Limb (tissue), 2 donors: ENCODE measurements at regions not wholly inside any gene's neighbourhood (a gene's known extent, or its start where the extent isn't known, plus 50 kb on each side); places are given as distances from the start of the nearest gene placed in this dataset.

ENCODE experiments used
- DNase-seq, 2 donors: peaks; one replicate each; pipeline ENCODE4 v3.0.0-alpha.2; 2016; ENCODE audit errors: extremely low spot score in 2 of 2

DNA sequence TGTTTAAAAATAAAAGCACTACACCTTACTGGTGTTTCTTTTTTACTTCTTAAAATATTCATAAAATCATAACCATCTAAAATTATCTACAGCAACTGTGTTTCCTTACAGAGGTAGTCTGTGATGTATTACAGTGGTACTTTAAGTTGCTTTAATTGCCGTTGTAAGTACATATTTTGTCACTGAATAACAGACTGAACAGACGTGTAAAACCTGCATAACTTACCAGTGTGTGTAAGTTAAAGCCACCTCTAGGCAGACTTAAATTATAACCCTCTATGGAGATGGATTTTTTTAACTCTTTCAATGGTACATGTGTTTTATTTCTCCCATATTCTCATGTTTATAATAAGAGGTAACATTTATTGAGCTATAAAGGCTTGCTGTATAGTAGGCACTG is 166.8 kb downstream of the NR4A2 start:
- DNase-seq = no peak

GRCh38 chr2:156164091-156164720 is 168.3 kb downstream of the NR4A2 start:
- no peak for DNase-seq

DNA sequence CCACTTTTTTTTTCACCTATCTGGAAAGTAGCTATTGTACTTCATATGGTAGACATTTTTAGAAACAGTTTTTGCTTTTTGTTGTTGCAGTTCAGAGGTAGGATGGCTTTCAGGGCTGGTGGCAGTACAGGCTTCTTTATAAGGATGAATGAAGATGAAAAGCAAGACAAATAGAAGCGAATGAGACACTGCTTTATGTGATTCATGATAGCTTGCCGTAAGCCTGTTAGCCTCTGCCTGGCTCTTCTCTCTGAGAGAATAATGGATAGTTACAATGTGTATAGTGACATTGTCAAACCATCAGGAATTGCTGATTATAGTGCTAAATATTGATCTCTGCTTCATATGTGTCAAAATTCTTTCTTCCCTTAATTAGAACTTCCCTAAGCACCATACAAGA is 173.7 kb downstream of the NR4A2 start:
- DNase-seq = no peak

- DNase-seq = no peak
Observed at GRCh38 chr2:156157670-156158069, 174.9 kb downstream of the NR4A2 start.

DNA sequence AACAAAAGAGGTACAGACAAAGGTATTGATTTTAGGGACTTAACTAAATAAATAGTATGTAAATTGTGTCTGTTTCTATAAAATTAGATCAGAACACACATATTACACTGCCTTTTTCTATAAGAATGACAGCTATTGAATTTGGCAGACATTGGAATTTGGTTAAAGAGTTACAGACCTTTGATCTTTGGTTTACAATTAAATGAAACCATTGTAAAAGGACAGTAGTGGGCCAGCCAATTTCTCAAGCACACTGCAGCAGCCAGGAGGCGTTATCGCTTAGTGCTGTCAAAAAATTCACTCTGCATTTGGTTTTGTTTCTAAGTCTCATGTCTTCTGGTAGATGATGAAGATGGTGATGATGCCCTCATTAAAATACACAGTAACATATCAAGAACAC is 175.9 kb downstream of the NR4A2 start:
- DNase-seq = no peak

DNA sequence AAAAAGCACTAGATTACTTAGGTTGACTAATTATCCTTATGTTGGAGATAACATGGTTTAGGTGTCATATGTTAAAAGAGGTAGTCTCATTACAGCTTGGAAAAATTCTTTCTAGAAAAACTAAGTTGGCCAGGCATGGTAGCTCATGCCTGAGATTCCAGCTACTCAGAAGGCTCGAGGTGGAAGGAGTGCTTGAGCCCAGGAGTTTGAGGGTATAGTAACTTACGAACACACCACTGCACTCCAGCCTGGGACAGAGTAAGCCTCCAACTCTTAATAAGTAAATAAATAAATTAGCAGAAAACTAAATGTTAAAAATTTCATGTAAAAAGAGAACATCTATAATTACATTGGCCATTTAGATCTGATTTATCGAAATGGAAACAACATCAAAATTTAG is 177.2 kb downstream of the NR4A2 start:
- DNase-seq = no peak

DNA sequence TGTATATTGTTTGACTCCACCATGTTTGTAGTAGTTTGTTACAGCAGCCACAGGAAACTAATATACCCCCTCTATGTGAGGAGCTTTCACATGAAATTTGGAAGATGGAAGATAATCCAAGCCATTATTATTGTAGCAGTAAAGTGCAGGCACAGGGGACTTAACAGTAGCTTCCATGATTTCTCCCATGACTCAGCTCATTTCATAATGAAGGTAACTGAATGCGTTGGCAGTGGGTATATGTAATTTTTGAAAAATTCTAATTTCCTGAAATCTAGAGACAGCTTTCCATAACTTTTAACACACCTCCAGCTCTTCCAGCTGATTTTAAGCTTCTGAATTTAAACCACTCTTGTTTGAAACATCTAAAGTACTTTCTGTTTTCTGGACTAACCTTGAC is 181.2 kb downstream of the NR4A2 start:
- DNase-seq = no peak

DNA sequence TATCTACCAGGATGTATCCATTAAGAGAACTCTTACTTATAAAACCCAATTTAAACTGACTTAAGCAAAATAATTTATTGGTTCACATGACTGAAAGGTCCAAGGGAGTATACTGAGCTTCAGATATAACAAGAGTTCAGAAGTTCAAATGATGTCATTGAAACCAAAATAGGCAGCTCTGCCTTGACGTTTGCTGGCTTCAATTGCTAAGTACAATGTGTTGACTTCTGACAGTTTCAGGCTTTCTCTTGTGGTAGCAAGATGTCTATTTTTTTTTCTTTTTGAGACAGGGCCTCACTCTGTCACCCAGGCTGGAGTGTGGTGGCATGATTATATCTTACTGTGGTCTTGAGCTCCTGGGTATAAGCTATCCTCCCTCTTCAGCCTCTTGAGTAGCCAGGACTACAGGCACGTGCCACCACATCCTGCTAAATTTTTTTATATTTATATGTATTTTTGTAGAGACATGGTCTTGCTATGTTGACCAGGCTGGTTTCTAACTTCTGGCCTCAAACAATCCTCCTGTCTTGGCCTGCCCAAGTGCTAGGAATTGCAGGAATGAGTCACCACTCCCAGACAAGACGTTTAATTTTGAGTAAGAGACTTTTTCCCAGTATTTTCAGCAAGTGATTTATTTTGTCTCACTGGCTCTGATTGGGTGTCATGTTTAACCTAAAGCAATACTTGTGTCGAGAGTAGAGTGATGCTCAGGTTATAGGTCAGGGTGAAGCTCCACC is 184.8 kb downstream of the NR4A2 start:
- DNase-seq = peak in 1 of 2 donors; percentile 36

- peak in 1 of 2 donors; percentile 24 for DNase-seq
Observed at GRCh38 chr2:156145976-156146375, 186.5 kb downstream of the NR4A2 start.

- no peak for DNase-seq
Observed at GRCh38 chr2:156145469-156145868, 187.1 kb downstream of the NR4A2 start.

DNA sequence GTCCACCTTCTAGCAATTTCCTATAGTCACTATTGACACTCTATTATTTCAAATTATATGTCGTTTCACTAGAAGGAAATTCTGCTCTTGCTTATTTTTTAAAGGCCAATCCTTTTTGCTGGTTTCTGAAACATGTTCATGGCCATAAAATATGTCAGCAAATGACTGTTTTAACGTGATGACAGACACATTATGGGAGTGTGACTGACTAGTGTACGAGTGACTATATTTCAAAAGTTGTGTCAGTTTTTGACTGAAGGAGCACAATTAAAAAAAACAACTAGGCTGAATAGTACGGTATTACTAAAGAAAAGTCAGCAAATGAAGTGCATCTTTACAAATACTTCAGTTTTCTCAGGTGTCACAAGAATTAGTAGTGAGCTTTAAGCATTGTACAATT is 196.0 kb downstream of the NR4A2 start:
- DNase-seq = no peak

- no peak for DNase-seq
Observed at GRCh38 chr2:156134887-156135286, 197.6 kb downstream of the NR4A2 start.

DNA sequence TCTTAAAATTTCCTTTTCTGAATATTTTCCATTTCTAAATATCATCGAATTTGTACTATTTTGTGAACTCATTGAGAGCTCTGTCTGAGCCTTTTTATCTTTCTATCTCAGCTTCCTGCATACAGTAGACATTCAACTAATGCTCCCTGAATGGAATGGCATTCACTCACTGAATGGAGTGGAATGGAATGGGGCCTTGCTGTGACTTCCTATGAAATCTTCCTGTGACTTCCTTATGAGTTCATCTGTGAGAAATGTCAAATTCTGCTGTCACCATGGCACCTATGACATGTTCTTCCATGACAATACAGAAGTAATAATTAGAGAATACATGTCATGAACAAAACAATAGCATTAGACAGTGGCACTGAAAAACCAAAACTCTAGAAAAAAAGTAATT is 199.6 kb downstream of the NR4A2 start:
- no peak for DNase-seq

DNA sequence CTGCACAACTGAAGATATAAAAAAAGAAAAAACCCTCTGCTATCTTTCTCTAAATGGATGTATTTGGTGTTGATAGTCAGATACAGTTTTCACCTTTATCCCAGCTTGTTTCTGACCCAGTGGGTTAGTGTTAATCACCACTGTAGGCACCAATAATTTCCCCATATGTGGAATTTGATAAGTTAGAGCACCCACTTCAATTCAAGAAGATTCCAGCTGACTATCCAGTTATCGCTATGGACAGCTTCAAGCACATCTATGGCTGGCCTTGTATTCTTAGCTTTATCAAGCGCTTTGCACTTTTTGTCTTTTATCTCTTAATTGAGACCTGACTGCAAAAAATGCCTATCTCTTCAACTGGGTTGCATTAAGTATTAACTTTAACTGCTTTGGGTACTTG is 200.4 kb downstream of the NR4A2 start:
- DNase-seq = no peak

DNA sequence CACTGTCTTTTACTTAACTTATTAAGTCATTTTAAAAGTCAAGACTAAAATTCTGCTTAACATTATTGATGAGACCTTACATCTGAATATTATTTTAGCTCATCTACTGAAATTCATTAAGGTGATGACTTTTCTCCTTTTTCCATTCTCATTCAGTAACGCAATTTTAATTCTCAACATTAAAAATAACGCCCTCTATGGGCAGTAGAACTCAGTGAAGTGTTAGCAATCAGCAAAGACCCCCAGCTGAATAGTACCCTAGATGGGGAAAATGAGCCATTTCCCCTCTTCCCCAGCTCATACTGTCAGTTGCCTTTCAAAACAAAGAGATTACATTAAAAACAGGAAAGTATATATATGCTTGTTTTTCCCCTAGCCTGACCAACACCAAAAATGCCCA is 203.3 kb downstream of the NR4A2 start:
- DNase-seq = no peak

GRCh38 chr2:156125018-156125417 is 207.5 kb downstream of the NR4A2 start:
- no peak for DNase-seq

- DNase-seq = no peak
Observed at GRCh38 chr2:156124458-156124857, 208.1 kb downstream of the NR4A2 start.

DNA sequence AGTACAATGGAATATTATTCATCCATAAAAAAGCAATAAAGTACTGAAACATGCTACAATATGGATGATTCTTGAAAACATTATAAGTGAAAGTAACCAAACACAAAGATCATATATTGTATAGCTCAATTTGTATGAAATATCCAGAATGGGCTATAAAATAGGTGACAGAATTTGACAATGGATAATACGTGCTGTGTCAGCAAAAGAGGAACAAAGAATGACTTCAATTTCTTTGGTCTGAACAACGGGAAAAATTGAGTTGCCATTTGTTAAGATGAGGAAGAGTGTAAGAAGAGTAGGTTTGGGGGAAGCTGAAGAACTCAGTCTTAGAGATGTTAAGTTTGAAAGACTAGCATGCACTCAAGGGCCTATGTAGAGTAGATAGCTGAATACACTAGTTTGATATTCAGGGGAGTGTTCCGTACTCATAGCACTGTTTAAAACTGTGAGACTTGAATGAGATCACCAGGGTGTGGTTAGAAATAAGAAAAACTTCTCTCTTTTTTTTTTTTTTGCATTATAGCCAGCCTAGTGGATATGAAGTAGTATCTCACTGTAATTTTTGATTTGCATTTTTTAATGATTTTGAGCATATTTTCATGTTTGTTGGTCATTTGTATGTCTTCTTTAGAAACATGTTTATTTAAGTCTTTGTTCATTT is 213.6 kb downstream of the NR4A2 start:
- DNase-seq = no peak

DNA sequence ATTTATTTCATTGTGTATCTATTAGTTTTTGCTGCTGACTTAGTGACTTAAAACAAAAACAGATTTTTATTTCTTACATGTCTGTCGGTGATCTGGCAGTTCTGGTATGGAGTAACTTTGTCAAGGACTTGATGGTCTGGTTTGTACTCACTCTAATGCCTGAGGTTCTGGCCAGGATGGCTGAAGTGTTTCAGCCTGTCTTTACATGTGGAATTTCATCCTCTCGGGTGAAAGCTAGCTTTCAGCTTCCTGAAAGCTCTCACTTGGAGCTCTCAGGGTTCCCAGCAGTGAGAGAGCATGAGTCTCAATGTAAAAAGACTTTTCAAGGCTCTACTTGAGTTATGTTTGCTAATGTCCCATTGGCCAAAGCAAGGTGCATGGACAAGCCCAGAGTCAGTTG is 216.4 kb downstream of the NR4A2 start:
- DNase-seq = no peak

GRCh38 chr2:156115338-156115737 is 217.2 kb downstream of the NR4A2 start:
- no peak for DNase-seq

DNA sequence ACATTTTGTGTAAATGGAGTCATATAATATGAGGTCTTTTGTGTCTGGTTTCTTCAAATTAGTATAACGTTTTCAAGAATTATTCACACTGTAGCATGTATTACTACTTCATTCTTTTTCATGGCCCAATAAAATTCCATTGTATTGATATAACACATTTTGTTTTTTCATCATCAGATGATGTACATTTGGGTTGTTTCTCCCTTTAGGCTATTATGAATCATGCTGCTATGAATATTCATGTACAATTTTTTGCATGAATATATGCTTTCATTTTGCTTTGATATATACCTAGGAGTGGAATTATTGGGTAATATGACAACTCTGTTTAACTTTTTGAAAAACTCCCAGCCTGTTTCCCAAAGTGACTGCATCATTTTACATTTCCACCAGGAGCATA is 220.2 kb downstream of the NR4A2 start:
- DNase-seq = no peak

- DNase-seq = no peak
Observed at GRCh38 chr2:156110890-156111289, 221.6 kb downstream of the NR4A2 start.

DNA sequence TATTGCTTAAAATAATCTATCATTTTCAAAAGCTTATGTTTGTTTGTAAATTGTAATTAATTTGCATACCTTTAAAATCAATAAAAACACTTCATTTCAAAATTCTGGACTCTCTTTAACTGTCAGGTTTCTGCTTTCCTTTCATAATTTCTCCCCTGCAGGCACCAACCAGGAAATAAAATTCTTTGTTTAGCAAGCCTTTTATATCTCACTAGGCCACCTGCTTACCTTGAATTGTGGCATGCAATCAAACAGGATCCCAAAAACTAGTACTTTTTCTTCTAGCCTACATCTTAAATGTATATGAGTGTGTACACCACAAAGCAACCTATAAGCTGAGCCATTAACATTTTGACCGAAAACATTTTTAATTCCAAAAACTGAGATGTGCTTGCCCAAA is 233.1 kb downstream of the NR4A2 start:
- no peak for DNase-seq
